Limb (tissue), 2 donors: ENCODE measurements at regions not wholly inside any gene's neighbourhood (a gene's known extent, or its start where the extent isn't known, plus 50 kb on each side); places are given as distances from the start of the nearest gene placed in this dataset.

ENCODE experiments used
- DNase-seq, 2 donors: peaks; one replicate each; pipeline ENCODE4 v3.0.0-alpha.2; 2016; ENCODE audit errors: extremely low spot score in 2 of 2

DNA sequence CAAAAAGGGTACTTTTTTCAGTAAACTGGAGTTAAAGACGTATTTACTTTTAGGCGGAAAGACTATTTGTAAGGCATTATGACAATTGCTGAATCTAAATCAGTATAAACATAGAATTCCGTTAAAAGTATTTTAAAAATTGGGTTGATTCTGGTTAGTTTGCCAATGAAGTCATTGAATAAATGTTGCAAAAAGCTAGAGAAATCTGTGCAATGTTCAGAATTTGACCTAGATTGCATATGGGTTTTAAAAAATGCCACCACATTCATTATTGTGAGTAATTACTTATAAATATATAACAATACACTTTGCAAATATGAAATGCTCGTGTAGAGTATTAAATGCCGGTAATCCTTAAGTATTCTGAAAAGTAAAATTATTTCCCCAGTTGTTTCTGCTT, 116.5 kb upstream of the EEF1E1 start:
- no peak for DNase-seq

DNA sequence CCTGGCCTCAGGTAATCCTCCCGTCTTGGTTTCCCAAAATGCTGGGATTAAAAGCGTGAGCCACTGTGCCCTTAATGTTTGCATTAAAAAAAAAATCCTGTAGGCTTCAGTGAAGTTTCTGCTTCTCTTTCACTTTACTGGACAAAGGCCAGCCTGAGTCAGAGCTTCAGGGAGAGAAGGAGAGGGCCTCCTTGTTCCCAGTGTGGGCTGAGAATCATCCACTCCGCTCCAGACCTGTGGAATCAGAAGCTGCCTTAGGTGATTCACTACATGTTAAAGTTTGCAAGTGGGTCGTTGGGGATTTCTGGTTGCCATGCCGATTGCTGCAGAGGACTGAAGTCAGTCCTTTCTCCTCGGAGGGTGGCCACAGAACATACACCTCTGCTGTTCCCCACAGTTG, 113.3 kb upstream of the EEF1E1 start:
- no peak for DNase-seq

DNA sequence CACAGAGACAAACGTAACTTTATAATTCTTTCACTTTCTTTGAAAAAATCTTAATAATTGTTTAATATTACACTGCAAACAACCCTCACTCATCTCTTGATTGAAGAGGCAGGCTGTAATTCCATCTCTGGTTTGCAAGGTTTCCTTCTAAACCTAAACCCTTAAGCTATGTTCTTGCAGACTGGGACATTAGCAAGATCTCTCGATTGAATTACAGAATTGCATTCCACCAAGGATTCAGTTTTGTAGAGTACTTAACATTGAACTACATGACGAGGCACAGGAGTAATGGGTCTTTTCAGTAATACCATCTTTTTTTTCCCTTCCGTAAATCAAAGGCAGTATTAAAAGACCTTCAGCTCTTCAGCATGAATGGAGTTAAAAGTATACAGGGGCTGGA, 111.6 kb upstream of the EEF1E1 start:
- DNase-seq, result no peak

DNA sequence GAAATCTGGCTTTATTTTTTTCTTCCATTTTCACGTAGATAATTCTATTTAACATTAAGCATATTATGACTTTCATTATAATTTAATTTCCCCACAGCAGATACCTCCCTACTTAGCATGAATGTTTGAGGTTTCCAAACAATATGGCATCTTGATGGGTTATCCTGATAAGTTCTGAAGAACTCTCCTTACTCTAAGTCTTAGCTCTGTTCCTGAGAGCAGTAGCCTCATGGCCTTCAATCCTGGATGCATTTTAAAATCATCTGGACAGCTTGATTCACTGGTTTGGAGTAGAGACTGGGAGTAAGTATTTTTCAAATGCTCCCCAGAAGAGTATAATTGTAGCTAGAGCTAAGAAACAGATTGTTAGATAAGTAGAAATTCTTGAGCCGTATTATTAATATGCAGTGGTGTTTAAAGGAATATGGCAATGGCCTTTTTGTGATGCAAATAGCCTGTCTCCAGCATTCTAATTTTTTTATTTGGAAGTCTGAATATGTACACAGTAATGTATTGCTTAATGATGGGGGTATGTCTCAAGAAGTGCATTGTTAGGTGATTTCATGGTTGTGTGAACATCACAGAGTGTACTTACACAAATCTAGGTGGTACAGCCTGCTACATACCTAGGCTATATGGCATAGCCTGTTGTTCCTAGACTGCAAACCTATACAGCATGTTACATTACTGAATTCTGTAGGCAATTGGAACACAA, 110.5 kb upstream of the EEF1E1 start:
- DNase-seq, result no peak

DNA sequence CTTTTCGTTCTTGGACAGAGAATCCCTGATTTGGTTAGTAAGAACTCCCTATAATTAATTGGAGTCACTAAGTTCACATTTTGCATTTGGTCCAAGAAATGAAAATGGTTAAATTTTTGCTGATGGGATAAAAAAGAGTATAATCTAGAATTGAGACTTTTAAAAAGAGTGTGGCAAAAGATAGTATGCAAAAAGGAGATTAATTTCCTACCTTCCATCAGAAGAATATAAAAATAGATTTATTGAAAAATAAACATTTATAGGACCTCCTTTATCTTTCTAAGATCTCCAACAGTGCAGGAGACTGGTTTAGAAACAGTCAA, 105.5 kb upstream of the EEF1E1 start:
- no peak for DNase-seq

DNA sequence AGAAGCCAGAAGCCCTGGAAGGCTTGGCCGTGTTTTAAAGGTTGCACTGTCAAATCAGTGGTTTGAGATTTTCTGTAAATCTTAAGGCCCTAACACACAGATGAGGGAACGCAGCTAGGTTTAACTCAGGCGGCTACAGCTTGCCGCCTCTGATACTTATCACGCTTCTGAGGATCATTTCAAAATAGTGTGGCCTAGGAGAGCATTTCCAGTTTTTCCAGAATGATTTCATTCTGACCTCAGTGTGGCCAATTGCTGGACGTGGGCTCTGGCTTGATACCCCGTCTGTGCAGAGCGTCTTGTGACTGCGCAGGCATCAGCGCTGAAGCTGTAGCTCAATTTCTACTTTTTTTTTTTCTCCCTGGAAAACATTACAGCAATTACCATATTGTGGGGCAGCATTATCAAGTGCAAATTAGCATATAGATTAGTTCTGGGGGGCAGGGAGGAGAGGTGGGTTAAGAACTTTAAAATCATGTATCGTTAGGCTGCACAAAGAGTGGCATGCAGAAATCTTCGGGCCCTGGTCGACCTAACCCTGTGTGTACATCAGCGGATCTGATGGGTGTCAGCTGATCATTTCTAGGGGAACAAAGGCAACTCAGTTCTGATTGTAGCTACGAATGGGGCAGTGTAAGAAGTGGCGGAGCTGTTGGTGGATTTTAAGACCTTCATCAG, 105.0 kb upstream of the EEF1E1 start:
- DNase-seq, result no peak

DNA sequence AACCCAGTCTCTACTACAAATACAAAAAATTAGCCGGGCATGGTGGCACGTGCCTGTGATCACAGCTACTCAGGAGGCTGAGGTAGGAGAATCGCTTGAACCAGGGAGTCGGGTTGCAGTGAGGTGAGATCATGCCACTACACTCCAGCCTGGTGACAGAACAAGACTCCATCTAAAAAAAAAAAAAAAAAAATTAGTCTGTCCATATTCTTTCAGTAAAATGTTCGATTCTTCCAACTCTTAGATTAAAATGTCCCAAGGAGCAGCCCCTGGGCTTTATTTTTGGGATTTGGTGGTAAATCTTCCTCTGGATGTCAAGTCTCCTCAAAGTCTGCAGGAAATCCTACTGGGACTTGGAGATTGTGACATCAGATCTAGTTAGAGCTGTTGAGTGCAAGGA, 101.0 kb upstream of the EEF1E1 start:
- no peak for DNase-seq

DNA sequence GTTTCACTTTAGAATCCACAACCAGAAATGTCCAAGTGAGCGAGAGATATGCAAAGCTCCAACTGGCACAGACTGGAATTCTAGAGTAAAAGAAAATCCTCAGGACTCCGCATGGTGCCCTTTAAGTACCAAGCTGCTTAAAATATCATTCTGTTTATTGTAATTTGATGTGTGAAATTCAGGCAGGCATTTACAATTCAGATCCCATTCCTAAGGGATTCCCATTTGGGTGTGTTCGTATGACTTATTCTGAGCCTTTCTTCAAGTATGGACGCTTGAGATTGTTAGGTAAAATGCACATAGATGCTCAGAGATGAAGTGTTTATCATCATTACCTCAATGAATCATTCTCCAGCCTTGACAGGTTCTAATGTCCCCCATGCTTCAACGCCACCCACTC, 99.3 kb upstream of the EEF1E1 start:
- no peak for DNase-seq

DNA sequence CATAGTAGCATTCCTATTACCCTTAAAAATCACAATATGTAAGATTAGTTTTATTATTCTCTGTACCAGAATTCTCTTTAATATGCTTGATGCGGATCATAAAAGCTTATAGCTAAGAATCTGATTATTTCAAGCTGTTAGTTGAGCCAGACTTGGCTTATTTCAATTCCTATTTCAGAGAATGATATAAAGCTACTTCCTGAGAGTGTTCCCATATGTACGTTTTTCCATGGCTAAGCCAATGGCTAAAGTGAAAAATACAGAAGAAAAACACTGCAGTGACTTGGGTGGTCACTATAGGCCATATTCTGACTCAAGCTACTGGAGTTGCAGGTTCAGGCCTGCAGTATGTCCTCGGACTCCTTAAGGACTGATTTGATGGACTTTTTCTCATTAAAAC, 97.9 kb upstream of the EEF1E1 start:
- DNase-seq, result peak in 1 of 2 donors; percentile 18

DNA sequence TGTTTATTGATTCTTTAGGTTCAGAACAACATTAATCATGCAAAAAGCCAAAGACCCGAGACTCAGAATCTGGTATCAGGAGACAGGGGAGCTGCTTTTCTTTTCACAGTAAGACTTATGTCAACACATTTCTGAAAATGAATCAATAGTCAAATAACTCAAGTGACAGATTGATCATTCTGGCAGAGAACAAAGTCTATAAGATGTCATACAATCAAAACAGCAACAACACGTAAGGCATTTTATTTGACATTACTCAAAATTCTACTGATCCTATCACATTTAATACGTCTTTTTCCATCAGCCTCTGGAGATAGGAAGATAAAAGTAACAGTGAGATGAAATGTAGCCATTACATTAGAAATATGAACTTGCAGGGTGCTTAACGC, 93.4 kb upstream of the EEF1E1 start:
- DNase-seq, result no peak

DNA sequence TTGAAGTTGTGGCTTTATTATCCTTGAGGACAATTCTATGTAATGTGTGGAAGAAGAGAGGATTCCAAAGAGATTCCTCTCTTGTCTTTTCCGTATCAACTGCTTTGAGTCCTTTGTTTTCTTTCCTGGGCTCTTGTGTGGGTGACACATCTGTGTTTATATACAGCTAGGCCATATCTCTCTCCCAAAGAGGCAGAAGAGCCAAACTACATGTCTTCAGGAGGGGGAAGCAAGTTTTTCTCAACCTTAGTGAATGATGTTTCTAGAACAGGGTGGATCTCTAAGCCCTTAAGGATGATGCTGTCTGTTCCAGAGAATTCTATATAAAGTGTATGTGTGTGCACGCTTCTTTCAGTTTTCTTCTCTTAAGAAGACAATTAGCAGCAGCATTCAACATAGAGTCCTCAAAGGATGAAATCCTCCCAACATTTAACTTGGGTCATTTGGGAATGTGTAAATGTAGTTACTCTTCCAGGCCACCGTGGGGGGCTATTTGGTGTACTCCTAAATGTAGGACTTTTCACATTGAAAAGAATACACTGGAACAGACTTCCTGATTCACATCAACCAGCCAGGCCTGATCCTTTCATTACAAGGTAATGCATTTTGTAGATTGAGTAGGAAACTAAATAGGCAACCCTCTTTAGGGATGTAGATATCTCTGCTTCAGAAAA, 92.8 kb upstream of the EEF1E1 start:
- no peak for DNase-seq

DNA sequence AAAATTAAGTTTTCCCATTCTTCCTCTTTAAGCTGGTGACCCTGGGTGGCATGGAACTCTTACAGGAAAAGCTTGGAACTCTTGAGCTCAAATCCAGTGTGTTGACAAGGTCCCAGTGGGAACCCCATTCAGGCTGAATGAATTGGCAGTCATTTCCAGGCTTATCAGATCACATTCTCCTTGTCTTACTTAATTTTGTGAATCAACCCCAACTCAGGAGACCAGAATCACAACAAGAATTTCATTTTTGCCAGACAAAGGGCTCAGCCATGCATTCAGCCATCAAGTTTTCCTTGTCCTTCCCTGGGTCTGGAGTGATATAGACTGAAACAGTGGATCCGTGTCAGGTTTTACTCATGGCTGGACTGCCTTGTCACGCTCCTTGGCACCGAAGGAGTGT, 92.1 kb upstream of the EEF1E1 start:
- DNase-seq, result no peak

DNA sequence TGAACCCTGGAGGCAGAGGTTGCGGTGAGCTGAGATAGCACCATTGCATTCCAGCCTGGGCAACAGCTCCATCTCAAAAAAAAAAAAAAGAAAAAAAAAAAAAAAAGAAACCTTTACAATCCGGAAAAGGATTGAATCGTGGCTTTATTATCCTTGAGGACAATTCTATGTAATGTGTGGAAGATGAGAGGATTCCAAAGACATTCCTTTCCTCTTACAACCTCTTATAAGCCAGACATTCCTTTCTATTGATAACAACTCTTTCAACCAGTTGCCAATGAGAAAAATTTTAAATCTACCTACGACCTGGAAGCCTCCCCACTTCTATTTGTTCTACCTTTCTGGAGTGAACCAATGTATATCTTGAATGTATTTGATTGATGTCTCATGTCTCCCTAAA, 91.2 kb upstream of the EEF1E1 start:
- DNase-seq, result no peak

DNA sequence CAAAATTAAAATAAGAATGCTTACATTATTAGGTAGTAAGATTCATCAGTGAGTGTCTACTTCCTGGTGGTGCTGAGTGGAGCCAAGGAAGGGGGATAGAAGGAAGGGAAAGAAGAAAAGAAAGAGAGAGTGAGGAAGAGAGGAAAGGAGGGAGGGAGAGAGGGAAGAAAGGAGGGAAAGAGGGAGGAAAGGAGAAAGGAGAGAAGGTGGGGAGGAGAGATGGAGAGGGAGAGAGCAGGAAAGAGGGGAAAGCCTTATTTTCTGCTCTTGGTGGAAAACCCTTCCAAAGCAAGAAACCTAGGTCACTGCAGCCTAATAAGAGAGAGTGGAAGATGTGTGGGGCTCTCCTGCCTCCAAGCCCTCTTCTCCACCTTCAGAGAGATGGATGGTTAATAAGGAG, 90.2 kb upstream of the EEF1E1 start:
- no peak for DNase-seq

DNA sequence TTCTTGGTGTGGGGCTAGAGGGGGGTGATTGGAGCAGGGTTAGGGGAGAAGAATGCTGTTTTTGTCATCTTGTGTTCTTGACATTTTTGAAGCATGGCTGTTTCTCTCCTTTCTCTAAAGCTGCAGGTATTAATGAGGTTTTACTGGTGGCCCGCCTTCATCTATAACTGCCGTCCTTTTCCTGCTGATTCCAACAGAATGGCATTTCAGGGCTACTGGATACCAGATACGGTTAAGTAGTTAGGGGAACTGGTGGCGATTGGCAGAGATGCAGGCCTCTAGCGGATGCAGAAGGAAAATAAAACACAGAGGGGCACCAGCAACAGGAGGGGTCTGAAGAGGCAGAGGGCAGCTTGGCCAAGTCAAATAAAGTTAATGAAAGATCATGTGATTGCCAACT, 89.7 kb upstream of the EEF1E1 start:
- DNase-seq, result no peak

DNA sequence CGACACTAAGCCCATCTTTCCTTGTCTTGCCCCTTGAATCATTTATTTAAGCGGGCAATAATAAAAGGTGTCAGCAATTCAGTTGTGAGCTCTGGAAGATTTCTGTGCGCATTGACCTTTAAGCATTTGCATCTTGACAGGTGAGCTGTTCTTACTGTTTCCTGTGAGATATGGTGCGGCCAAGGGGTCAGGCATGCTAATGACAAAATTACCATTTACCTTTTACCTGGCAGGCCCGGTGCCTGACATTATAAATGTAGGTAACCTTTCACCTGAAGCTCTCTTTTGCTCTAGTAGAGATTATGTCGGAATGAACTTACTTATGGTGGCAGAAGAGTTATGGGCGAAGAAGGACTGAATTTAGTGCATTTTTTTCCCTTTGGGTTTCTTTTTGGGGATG, 89.3 kb upstream of the EEF1E1 start:
- no peak for DNase-seq

DNA sequence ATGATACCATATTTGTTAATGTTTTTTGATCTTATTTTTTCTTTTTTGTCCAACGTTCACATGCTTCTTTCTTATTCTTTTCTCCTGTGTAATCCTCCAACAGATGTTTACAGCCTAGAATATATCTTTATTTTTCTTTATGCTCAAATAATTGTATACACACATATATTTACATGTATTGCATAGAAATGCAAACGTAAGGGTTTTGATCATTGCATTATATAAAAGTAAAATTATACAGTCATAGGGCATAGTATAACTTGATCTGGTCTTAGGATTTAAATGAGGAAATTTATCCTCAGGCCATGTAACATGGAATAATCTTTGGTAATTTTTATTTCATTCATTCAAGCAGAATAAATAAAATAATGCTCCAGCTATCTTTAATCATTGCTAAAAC, 84.9 kb upstream of the EEF1E1 start:
- no peak for DNase-seq

DNA sequence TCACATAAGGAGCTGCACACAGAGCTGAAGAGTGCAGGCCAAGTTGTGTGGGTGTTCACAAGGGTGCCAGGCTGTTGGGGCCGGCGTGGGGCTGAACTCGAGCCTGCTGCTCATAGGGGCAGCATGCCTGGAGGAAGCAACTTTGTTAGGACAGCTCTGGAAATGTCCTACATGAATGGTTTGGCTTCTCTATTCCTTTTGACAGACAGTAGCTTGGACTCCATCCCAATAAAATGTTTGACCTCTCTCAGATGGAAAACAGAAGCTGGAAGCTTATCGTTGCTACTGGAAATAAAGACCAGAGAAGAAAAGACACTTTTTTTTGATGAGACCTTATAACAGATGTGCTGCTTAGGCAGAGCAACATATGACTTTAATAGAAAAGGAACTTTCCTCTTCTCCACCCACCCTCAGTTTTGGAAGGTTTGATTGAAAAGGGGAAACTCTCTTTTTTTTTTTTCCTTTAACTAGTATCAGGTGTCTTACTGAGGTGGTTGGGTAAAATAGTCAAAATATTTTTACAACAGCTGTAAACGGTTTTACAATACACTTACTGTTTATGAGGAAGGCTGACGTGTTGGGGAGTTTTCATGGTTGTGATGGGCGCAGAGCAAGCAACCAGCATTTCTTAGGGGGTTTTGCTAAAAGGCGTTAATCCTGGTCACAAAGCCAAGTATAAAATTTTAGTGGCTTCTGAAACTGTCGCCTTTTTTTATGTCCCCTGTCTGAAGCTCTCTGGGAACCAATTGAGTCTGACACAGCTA, 80.7 kb upstream of the EEF1E1 start:
- peak in 1 of 2 donors; percentile 7 for DNase-seq

DNA sequence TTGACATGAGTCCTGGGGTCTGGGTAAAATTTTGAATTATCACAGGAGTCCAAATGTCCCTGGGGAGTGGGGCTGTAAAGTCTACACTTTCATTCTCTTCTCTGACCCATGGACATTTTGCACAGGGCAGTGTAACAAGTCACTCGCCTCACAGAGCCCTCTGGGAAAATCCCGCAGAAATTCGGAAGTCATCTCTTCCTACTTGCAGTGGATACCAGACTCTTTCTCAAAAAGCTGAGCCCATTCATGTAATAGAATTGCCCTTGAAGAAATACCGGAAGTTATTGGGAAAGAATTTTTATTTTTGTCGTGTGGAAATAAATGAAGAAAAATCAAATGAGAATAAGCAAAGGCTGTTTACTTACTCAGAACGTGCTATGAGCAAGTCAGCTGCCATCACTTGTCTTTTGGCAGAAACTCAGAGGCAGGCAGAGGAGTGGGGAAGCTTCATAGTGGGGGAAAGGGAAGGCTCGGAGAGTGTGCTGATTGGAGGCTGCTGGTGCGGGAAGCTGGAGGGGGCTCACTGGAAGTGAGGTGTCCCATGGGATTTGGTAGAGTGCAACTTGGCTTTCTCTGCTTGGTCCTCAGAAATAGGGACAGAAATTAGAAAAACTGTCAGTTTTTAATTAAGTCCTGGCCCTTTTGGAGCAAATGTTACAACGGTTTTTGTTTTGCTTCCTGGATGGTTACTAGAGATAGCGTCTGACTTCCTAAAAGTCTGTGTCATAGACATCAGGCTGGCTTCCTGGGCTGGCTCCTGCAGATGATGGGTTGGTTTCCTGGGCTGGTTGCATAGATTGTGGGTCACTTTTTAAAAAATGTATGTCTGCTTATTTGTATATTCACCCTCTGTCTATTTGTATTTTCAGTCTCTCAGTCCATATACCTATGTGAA, 79.8 kb upstream of the EEF1E1 start:
- peak in 1 of 2 donors; percentile 35 for DNase-seq

DNA sequence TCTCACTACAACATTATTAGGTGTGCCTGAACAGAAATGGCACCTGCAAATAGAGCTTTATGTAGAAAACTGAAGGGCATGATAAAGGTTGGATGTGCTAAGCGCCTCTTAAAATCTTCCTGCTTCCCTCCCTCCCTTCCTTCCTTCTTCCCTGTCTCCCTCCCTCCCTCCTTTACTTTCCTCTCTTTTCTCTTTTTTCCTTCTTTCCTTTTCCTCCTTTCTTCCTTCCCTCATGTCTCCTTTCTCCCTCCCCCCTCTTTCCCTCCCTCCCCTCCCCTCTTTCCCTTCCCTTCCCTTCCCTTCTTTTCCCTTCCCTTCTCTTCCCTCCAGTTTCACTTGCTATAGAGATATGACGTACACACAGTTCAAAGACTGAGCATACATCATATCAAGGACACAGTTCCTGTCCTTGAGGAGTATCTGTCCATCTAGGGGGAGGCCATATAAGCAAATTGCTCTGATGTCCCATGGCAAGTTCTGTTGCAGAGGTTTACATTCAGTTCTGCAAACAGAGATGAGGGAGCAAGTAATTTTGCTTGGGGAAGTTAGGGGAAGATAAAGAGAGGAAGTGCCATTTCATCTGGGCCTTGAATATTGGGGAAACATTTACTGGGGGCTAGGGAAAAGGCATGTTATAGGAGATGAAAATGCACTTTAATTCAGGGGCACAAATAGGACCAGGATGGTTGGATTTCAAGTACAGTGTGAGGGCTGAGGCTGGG, 79.0 kb upstream of the EEF1E1 start:
- DNase-seq, result no peak
